ENCODE measurements at regions not wholly inside any gene's neighbourhood (a gene's known extent, or its start where the extent isn't known, plus 50 kb on each side); places are given as distances from the start of the nearest gene placed in this dataset.

- H3K9me3 ChIP-seq (ENCODE audit: control insufficient read depth, insufficient read depth, low read length) = no peaks in the 10 kb centered on the region
- H3K4me3 ChIP-seq (ENCODE audit: low read length) = no peak overlapping the region
- H3K27ac ChIP-seq (ENCODE audit: low read depth, low read length) = no peak overlapping the region
- H4K20me1 ChIP-seq (ENCODE audit: control insufficient read depth, insufficient read depth, low read depth, low read length) = no peaks in the 10 kb centered on the region
- H3F3A ChIP-seq (ENCODE audit: control insufficient read depth, insufficient read depth) = no peaks in the 10 kb centered on the region
- H3K9me2 ChIP-seq (replicated peaks; ENCODE audit: control insufficient read depth, low read length) = no peaks in the 10 kb centered on the region
- H3K4me1 ChIP-seq (ENCODE audit: control insufficient read depth, low read length) = no peaks in the 10 kb centered on the region
- H3K27me3 ChIP-seq (ENCODE audit: control insufficient read depth, low read length) = no peaks in the 10 kb centered on the region
- H3K4me2 ChIP-seq (ENCODE audit: low read length) = no peak overlapping the region
- no peaks in the 10 kb centered on the region for H3K79me2 ChIP-seq (ENCODE audit: control insufficient read depth, low read length)
- TF ChIP-seq CTCF (IDR thresholded peaks at IDR 0.05; ENCODE audit: low read depth, low read length, poor library complexity, severe bottlenecking) = no peak
- no peak for TF ChIP-seq EZH2phosphoT487 (IDR thresholded peaks at IDR 0.05; ENCODE audit: borderline replicate concordance, low read length)
- no peaks in the 10 kb centered on the region for H3K36me3 ChIP-seq (ENCODE audit: control insufficient read depth, low read length)
Measured at GRCh38 chr2:235418918-235419317, 74.9 kb upstream of the AGAP1 start.

- Histone ChIP-seq H3K9me2 (replicated peaks; ENCODE audit: control insufficient read depth, low read length) (no peaks in the 10 kb centered on the region), H3K36me3 (ENCODE audit: control insufficient read depth, low read length) (no peaks in the 10 kb centered on the region), H3K79me2 (ENCODE audit: control insufficient read depth, low read length) (no peaks in the 10 kb centered on the region), H3K9me3 (ENCODE audit: control insufficient read depth, insufficient read depth, low read length) (no peaks in the 10 kb centered on the region), H4K20me1 (ENCODE audit: control insufficient read depth, insufficient read depth, low read depth, low read length) (no peaks in the 10 kb centered on the region), H3K4me3 (ENCODE audit: low read length) (no peak overlapping the region), H3K4me2 (ENCODE audit: low read length) (no peak overlapping the region), H3F3A (ENCODE audit: control insufficient read depth, insufficient read depth) (no peaks in the 10 kb centered on the region), H3K27me3 (ENCODE audit: control insufficient read depth, low read length) (no peaks in the 10 kb centered on the region), H3K4me1 (ENCODE audit: control insufficient read depth, low read length) (no peaks in the 10 kb centered on the region), H3K27ac (ENCODE audit: low read depth, low read length) (no peak overlapping the region)
- TF ChIP-seq CTCF (IDR thresholded peaks at IDR 0.05; ENCODE audit: low read depth, low read length, poor library complexity, severe bottlenecking) (no peak), EZH2phosphoT487 (IDR thresholded peaks at IDR 0.05; ENCODE audit: borderline replicate concordance, low read length) (no peak)
Measured at GRCh38 chr2:235419996-235420395, 73.8 kb upstream of the AGAP1 start.

- Histone ChIP-seq H3K79me2 (ENCODE audit: control insufficient read depth, low read length) (no peaks in the 10 kb centered on the region), H3K4me2 (ENCODE audit: low read length) (no peak overlapping the region), H3K36me3 (ENCODE audit: control insufficient read depth, low read length) (no peaks in the 10 kb centered on the region), H3K9me3 (ENCODE audit: control insufficient read depth, insufficient read depth, low read length) (no peaks in the 10 kb centered on the region), H3K4me3 (ENCODE audit: low read length) (no peak overlapping the region), H3F3A (ENCODE audit: control insufficient read depth, insufficient read depth) (no peaks in the 10 kb centered on the region), H3K4me1 (ENCODE audit: control insufficient read depth, low read length) (no peaks in the 10 kb centered on the region), H3K27ac (ENCODE audit: low read depth, low read length) (no peak overlapping the region), H3K27me3 (ENCODE audit: control insufficient read depth, low read length) (no peaks in the 10 kb centered on the region), H4K20me1 (ENCODE audit: control insufficient read depth, insufficient read depth, low read depth, low read length) (no peaks in the 10 kb centered on the region), H3K9me2 (replicated peaks; ENCODE audit: control insufficient read depth, low read length) (no peaks in the 10 kb centered on the region)
- no peak for TF ChIP-seq EZH2phosphoT487 (IDR thresholded peaks at IDR 0.05; ENCODE audit: borderline replicate concordance, low read length)
- no peak for TF ChIP-seq CTCF (IDR thresholded peaks at IDR 0.05; ENCODE audit: low read depth, low read length, poor library complexity, severe bottlenecking)
Measured at GRCh38 chr2:235421618-235422017, 72.2 kb upstream of the AGAP1 start.

Data from DOHH2 (cell line).